ENCODE measurements at regions not wholly inside any gene's neighbourhood (a gene's known extent, or its start where the extent isn't known, plus 50 kb on each side); places are given as distances from the start of the nearest gene placed in this dataset.

DNA sequence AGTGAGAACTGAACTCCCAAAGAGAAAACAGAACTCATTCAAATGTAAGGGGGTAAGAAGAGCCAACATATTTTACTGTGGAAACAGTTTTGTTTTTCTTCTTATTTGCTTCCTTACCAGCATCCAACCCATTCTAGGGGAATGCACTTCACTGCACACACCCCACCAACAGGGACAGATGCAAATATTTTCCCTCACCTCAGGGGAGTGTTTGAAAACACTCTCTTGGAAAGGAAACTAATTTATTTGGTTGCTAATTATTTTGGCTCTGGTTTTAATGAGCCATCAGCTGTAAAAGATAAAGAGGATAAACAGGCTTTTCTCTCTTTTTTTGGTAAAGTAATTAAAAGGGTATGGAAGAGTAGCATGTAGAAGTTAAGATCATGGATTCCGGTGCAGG, 413.4 kb downstream of the MAN2A1 start:
- POLR2A ChIA-PET, result no interaction called here
- TF ChIP-seq CTCF (IDR thresholded peaks at IDR 0.05; ENCODE audit: insufficient read depth, low read depth, low read length), result no peak
- CTCF ChIA-PET, result no interaction called here
- Histone ChIP-seq H3K4me3 (ENCODE audit: low read depth, low read length) (no peak overlapping the region), H3K27me3 (ENCODE audit: control insufficient read depth, insufficient read depth, low read length) (no peaks in the 10 kb centered on the region), H3K36me3 (ENCODE audit: control insufficient read depth, insufficient read depth, low read length) (no peaks in the 10 kb centered on the region)
- DNase-seq (ENCODE audit: low read depth), result no peak

- H3K36me3 ChIP-seq (ENCODE audit: control insufficient read depth, insufficient read depth, low read length), result no peaks in the 10 kb centered on the region
- no peak for DNase-seq (ENCODE audit: low read depth)
- CTCF ChIA-PET, result no interaction called here
- POLR2A ChIA-PET, result no interaction called here
- no peaks in the 10 kb centered on the region for H3K27me3 ChIP-seq (ENCODE audit: control insufficient read depth, insufficient read depth, low read length)
- H3K4me3 ChIP-seq (ENCODE audit: low read depth, low read length), result no peak overlapping the region
- no peak for TF ChIP-seq CTCF (IDR thresholded peaks at IDR 0.05; ENCODE audit: insufficient read depth, low read depth, low read length)
These were observed 414.5 kb downstream of the MAN2A1 start for GRCh38 chr5:110104060-110104725.

GRCh38 chr5:110104726-110105669, 415.3 kb downstream of the MAN2A1 start:
- DNase-seq (ENCODE audit: low read depth), result no peak
- no peak for TF ChIP-seq CTCF (IDR thresholded peaks at IDR 0.05; ENCODE audit: insufficient read depth, low read depth, low read length)
- Histone ChIP-seq H3K4me3 (ENCODE audit: low read depth, low read length) (no peak overlapping the region), H3K27me3 (ENCODE audit: control insufficient read depth, insufficient read depth, low read length) (no peaks in the 10 kb centered on the region), H3K36me3 (ENCODE audit: control insufficient read depth, insufficient read depth, low read length) (no peaks in the 10 kb centered on the region)
- ChIA-PET CTCF (no interaction called here), POLR2A (no interaction called here)

DNA sequence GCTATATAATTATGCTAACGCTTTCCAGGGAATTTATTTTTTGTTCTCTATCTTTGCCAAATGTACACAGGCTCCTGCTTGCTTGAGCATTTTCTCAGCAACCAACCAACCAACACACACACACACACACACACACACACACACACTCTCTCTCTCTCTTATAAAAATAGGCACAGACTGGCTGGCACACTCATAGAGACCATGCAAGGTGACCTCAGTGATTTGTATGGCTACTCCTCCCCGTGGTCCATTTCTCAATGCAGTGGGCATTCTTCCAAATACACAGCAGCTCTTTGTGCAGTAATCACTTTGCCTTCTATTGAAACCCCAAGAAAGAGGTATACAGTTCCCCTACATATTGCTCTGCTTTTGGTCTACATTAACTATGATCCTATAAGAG, 416.0 kb downstream of the MAN2A1 start:
- ChIA-PET POLR2A (no interaction called here), CTCF (no interaction called here)
- no peak overlapping the region for H3K4me3 ChIP-seq (ENCODE audit: low read depth, low read length)
- TF ChIP-seq CTCF (IDR thresholded peaks at IDR 0.05; ENCODE audit: insufficient read depth, low read depth, low read length), result no peak
- H3K36me3 ChIP-seq (ENCODE audit: control insufficient read depth, insufficient read depth, low read length), result no peaks in the 10 kb centered on the region
- no peak for DNase-seq (ENCODE audit: low read depth)
- H3K27me3 ChIP-seq (ENCODE audit: control insufficient read depth, insufficient read depth, low read length), result no peaks in the 10 kb centered on the region

GRCh38 chr5:110106750-110107149, 417.0 kb downstream of the MAN2A1 start:
- DNase-seq (ENCODE audit: low read depth), result no peak
- CTCF ChIA-PET, result no interaction called here

More at GRCh38 chr5:110106750-110107149, 417.0 kb downstream of the MAN2A1 start:
- no peaks in the 10 kb centered on the region for H3K27me3 ChIP-seq (ENCODE audit: control insufficient read depth, insufficient read depth, low read length)
- POLR2A ChIA-PET, result no interaction called here
- TF ChIP-seq CTCF (IDR thresholded peaks at IDR 0.05; ENCODE audit: insufficient read depth, low read depth, low read length), result no peak
- H3K36me3 ChIP-seq (ENCODE audit: control insufficient read depth, insufficient read depth, low read length), result no peaks in the 10 kb centered on the region
- no peak overlapping the region for H3K4me3 ChIP-seq (ENCODE audit: low read depth, low read length)
